Liver (tissue), 3 donors: ENCODE measurements at regions not wholly inside any gene's neighbourhood (a gene's known extent, or its start where the extent isn't known, plus 50 kb on each side); places are given as distances from the start of the nearest gene placed in this dataset.
"Not testable (repeated sequence)": the region's sequence is repeated elsewhere in the genome, so short reads cannot be mapped to it uniquely, and the experiment has no call there.

Experiments
- ATF3 ChIP-seq: IDR thresholded peaks from 2 replicates; pipeline ENCODE4 v1.6.1; 2016; ENCODE audit warnings: antibody characterized with exemption
- CTCF ChIP-seq: fragments of 150-350 bp; IDR thresholded peaks from 2 replicates; pipeline ENCODE4 v1.5.1; 2017; ENCODE audit warnings: improper control_type of control experiment, low read depth, low read length; ENCODE audit not compliant: missing input control
- EGR1 ChIP-seq, 2 donors: IDR thresholded peaks; 2 replicates each; pipeline ENCODE4 v1.6.1; 2016 to 2018; ENCODE audit warnings: antibody characterized with exemption in 2 of 2, low read depth in 2 of 2
- HNF4A ChIP-seq, 2 donors: conservative IDR thresholded peaks; 2 replicates each; pipeline ENCODE4 v1.6.1; 2016; ENCODE audit warnings: antibody characterized with exemption in 2 of 2, mild to moderate bottlenecking in 2 of 2
- HNF4G ChIP-seq: IDR thresholded peaks from 2 replicates; pipeline ENCODE4 v1.6.1; 2016; ENCODE audit warnings: antibody characterized with exemption
- JUND ChIP-seq, 2 donors: IDR thresholded peaks; 2 replicates each; pipeline ENCODE4 v1.6.1; 2016; ENCODE audit warnings: antibody characterized with exemption in 2 of 2
- MAX ChIP-seq: IDR thresholded peaks from 2 replicates; pipeline ENCODE4 v1.6.1; 2016; ENCODE audit warnings: antibody characterized with exemption
- NR2F2 ChIP-seq: IDR thresholded peaks from 2 replicates; pipeline ENCODE4 v1.6.1; 2016; ENCODE audit warnings: antibody characterized with exemption
- RAD21 ChIP-seq, 2 donors: IDR thresholded peaks; 2 replicates each; pipeline ENCODE4 v1.6.1; 2016; ENCODE audit warnings: antibody characterized with exemption in 2 of 2, mild to moderate bottlenecking in 2 of 2
- REST ChIP-seq: IDR thresholded peaks from 2 replicates; pipeline ENCODE4 v1.6.1; 2016; ENCODE audit warnings: antibody characterized with exemption, mild to moderate bottlenecking
- SP1 ChIP-seq: IDR thresholded peaks from 2 replicates; pipeline ENCODE4 v1.6.1; 2018; ENCODE audit warnings: antibody characterized with exemption, mild to moderate bottlenecking
- TAF1 ChIP-seq: conservative IDR thresholded peaks from 2 replicates; pipeline ENCODE4 v1.6.1; 2016; ENCODE audit warnings: antibody characterized with exemption, mild to moderate bottlenecking
- ZBTB33 ChIP-seq: IDR thresholded peaks from 2 replicates; pipeline ENCODE4 v1.6.1; 2016; ENCODE audit warnings: antibody characterized with exemption
- donor health status: healthy.
- donor health status: healthy.

- not testable (repeated sequence) for TF ChIP-seq CTCF; TAF1; JUND (IDR thresholded peaks at IDR 0.05); REST; MAX; ATF3; EGR1 (IDR thresholded peaks at IDR 0.05; ENCODE audit: low read depth in 2 of 2); SP1; RAD21 (IDR thresholded peaks at IDR 0.05); HNF4A (conservative IDR thresholded peaks at IDR 0.05); HNF4G; ZBTB33; NR2F2
Measured at GRCh38 chr1:227406332-227406731, 88.0 kb upstream of the CDC42BPA start.
